K562 (cell line): ENCODE measurements at regions not wholly inside any gene's neighbourhood (a gene's known extent, or its start where the extent isn't known, plus 50 kb on each side); places are given as distances from the start of the nearest gene placed in this dataset.

Experiments used
- ATAC-seq: fragments of 200-7000 bp; cut with Tn5 transposase; 3 replicates; pipeline ENCODE4 v1.9.1; 2020; ENCODE audit warnings: moderate library complexity
- BruUV-seq: library from RNA; stranded (reverse); fragments of 400-500 nt; replicated peaks from 2 replicates; lab custom pipeline; 2021; lab: Mats Ljungman, UMichigan
- CTCF ChIA-PET: fragments of 300-600 bp; formaldehyde crosslinking; extraction: SDS; loops from one replicate; lab custom pipeline; 2021; ENCODE audit warnings: low intra/inter-chr PET ratio; lab: Yijun Ruan, JAX
- POLR2A ChIA-PET: fragments of 300-600, 350-650 bp; sonication (Branson Sonifier 250); formaldehyde crosslinking; extraction: SDS; loops from one replicate; lab custom pipeline; 2021; ENCODE audit warnings: antibody characterized with exemption, inconsistent platforms; lab: Yijun Ruan, JAX
- DNase-seq, 4 experiments: peaks; one replicate each; pipeline versions ENCODE4 v3.0.0 to v3.0.0-alpha.2; 2011 to 2018; ENCODE audit warnings: low spot score in 3 of 4, mixed read lengths in 3 of 4; ENCODE audit errors: extremely low read depth in 1 of 4
- FAIRE-seq: peaks from 2 replicates; lab custom pipeline; 2011; peaks lifted over from hg19 to GRCh38; lab: Jason Lieb, UNC
- H2AFZ ChIP-seq: 2 replicates; pipeline ENCODE4 v1.6.0; 2011; ENCODE audit warnings: low read depth, low read length, control low read depth, inconsistent platforms
- H3K27ac ChIP-seq: fragments of 200-600 bp; 3 replicates; pipeline ENCODE4 v1.8.0; 2011; ENCODE audit warnings: low read depth, mild to moderate bottlenecking, control low read depth, inconsistent platforms, low read length, moderate library complexity, mixed read lengths; ENCODE audit errors: extremely low read depth
- H3K27me3 ChIP-seq, 2 experiments: fragments of 300-600 bp in 1 of 2; 2 replicates in 1 of 2; 3 replicates in 1 of 2; pipeline versions ENCODE4 v1.6.0 to v1.8.0; 2011; ENCODE audit warnings: inconsistent platforms in 2 of 2, low read length in 2 of 2, mild to moderate bottlenecking in 1 of 2, mixed read lengths in 1 of 2, moderate library complexity in 1 of 2; ENCODE audit not compliant: control insufficient read depth in 2 of 2, insufficient read depth in 2 of 2
- H3K36me3 ChIP-seq: fragments of 300-600 bp; 3 replicates; pipeline ENCODE4 v1.8.0; 2011; ENCODE audit warnings: mild to moderate bottlenecking, low read length, inconsistent platforms; ENCODE audit not compliant: control insufficient read depth, insufficient read depth
- H3K4me1 ChIP-seq, 2 experiments: fragments of 200-600 bp in 1 of 2; replicated peaks in 1 of 2; 2 replicates in 1 of 2; 3 replicates in 1 of 2; pipeline versions ENCODE4 v1.5.1 to v1.8.0; 2011; ENCODE audit warnings: inconsistent platforms in 2 of 2, low read length in 2 of 2, mild to moderate bottlenecking in 1 of 2, mixed read lengths in 1 of 2, moderate library complexity in 1 of 2; ENCODE audit not compliant: control insufficient read depth in 2 of 2, insufficient read depth in 2 of 2
- H3K4me2 ChIP-seq: 2 replicates; pipeline ENCODE4 v1.6.1; 2011; ENCODE audit warnings: low read length, control low read depth, inconsistent platforms, mixed read lengths; ENCODE audit not compliant: insufficient read depth
- H3K4me3 ChIP-seq: fragments of 200-600 bp; sonication (generic), shearing (Covaris generic); 2 replicates; pipeline ENCODE4 v1.5.1; 2016; ENCODE audit warnings: control low read depth, inconsistent platforms
- H3K79me2 ChIP-seq: fragments of 200-600 bp; 3 replicates; pipeline ENCODE4 v1.8.0; 2011; ENCODE audit warnings: low read length, inconsistent platforms; ENCODE audit not compliant: control insufficient read depth, insufficient read depth
- H3K9ac ChIP-seq, 2 experiments: 2 replicates each; pipeline versions ENCODE4 v1.6.0 to v1.6.1; 2011; ENCODE audit warnings: low read depth in 2 of 2, low read length in 2 of 2, control low read depth in 1 of 2, inconsistent platforms in 1 of 2, mild to moderate bottlenecking in 1 of 2, mixed read lengths in 1 of 2; ENCODE audit not compliant: insufficient read depth in 1 of 2
- H3K9me1 ChIP-seq: one replicate; pipeline ENCODE4 v1.6.0; 2011; ENCODE audit warnings: inconsistent platforms, mild to moderate bottlenecking, low read length, moderate library complexity; ENCODE audit not compliant: control insufficient read depth, insufficient read depth
- H3K9me3 ChIP-seq: replicated peaks from 2 replicates; pipeline ENCODE4 v1.5.1; 2011; ENCODE audit warnings: low read depth, low read length, inconsistent platforms; ENCODE audit not compliant: control insufficient read depth, insufficient read depth
- H4K20me1 ChIP-seq: replicated peaks from 2 replicates; pipeline ENCODE4 v1.6.1; 2011; ENCODE audit warnings: low read length, inconsistent platforms, mixed read lengths; ENCODE audit not compliant: control insufficient read depth, insufficient read depth
- ERF ChIP-seq: fragments of 450-650 bp; formaldehyde crosslinking; IDR thresholded peaks from 2 replicates; pipeline ENCODE4 v1.4.0; 2020; ENCODE audit warnings: mild to moderate bottlenecking, mixed read lengths
- ETS2 ChIP-seq: IDR thresholded peaks from 2 replicates; pipeline ENCODE4 v1.6.1; 2016; ENCODE audit warnings: borderline replicate concordance, missing genetic modification characterization, mild to moderate bottlenecking, moderate library complexity, missing compliant biosample characterization; ENCODE audit not compliant: poor library complexity, severe bottlenecking
- HMG20A ChIP-seq: fragments of 450-650 bp; formaldehyde crosslinking; conservative IDR thresholded peaks from 2 replicates; pipeline ENCODE4 v1.4.0; 2020; ENCODE audit warnings: mild to moderate bottlenecking, mixed read lengths
- HMG20B ChIP-seq: fragments of 250-450 bp; sonication (Bioruptor Pico); IDR thresholded peaks from 2 replicates; pipeline ENCODE4 v1.5.0; 2021; ENCODE audit warnings: mild to moderate bottlenecking
- MXI1 ChIP-seq: IDR thresholded peaks from 2 replicates; pipeline ENCODE4 v1.6.1; 2011; ENCODE audit warnings: low read depth, mild to moderate bottlenecking, improper control_type of control experiment, low read length
- NUFIP1 ChIP-seq: fragments of 450-650 bp; IDR thresholded peaks from 2 replicates; pipeline ENCODE4 v1.6.1; 2018; ENCODE audit not compliant: partially characterized antibody
- SMARCA5 ChIP-seq: fragments of 450-650 bp; IDR thresholded peaks from 2 replicates; pipeline ENCODE4 v1.6.1; 2016
- SREBF2 ChIP-seq: sonication (generic); formaldehyde crosslinking; IDR thresholded peaks from 2 replicates; pipeline ENCODE4 v1.4.0; 2020; ENCODE audit warnings: mild to moderate bottlenecking, missing genetic modification reagents
- ZC3H11A ChIP-seq: IDR thresholded peaks from 2 replicates; pipeline ENCODE4 v1.6.1; 2012; ENCODE audit warnings: low read depth, low read length, improper control_type of control experiment
- ZNF584 ChIP-seq: fragments of 200-800 bp; sonication (Bioruptor generic); IDR thresholded peaks from 2 replicates; pipeline ENCODE4 v1.6.1; 2016; ENCODE audit warnings: low read depth, mild to moderate bottlenecking, missing genetic modification characterization, missing compliant biosample characterization
- WGBS: fragments of 100-300 bp; shearing (Covaris generic); methylation state at CpG from one replicate; pipeline ENCODE4 v1.1.6; 2016; ENCODE audit warnings: low coverage, mixed read lengths; ENCODE audit not compliant: insufficient coverage; ENCODE audit errors: missing lambda C conversion rate; 5-methylcytosine and 5-hydroxymethylcytosine counted together
- in situ Hi-C: fragments of 300-500 bp; cut with MboI; formaldehyde crosslinking; loops from 4 replicates; pipeline ENCODE4 v1.15.0; 2018; ENCODE audit warnings: inconsistent platforms, mixed read lengths
- intact Hi-C: fragments of 100-400 bp; cut with micrococcal nuclease; formaldehyde crosslinking; loops from 2 replicates; pipeline ENCODE4 v1.14.2; 2022
- TF ChIP-seq, protein P1 (sequence below): fragments of 450-650 bp; IDR thresholded peaks from one replicate; pipeline ENCODE4 v1.6.1; 2018; ENCODE audit warnings: mild to moderate bottlenecking, moderate library complexity; ENCODE audit not compliant: partially characterized antibody
- TF ChIP-seq, protein P2 (sequence below): fragments of 450-650 bp; formaldehyde crosslinking; IDR thresholded peaks from 2 replicates; pipeline ENCODE4 v1.4.0; 2022; ENCODE audit warnings: missing genetic modification characterization

DNA sequence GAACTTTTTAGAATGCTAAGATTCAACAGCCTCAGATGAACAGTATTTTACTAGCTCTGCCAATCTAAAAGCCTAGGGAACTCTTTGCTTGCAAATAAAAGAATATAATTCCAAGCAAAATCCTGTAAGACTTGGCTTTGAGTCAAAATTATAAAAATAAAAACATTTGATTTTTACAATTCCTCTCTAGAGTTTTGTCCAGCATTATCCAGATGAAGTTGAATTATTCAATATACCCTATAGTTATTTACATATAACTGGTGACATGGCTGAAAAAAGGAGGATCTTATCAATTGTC lies 378.3 kb downstream of the ETS1 start:
- CTCF ChIA-PET, result no interaction called here
- BruUV-seq, result no TSS peak
- in situ Hi-C loops, result no loop called here

DNA sequence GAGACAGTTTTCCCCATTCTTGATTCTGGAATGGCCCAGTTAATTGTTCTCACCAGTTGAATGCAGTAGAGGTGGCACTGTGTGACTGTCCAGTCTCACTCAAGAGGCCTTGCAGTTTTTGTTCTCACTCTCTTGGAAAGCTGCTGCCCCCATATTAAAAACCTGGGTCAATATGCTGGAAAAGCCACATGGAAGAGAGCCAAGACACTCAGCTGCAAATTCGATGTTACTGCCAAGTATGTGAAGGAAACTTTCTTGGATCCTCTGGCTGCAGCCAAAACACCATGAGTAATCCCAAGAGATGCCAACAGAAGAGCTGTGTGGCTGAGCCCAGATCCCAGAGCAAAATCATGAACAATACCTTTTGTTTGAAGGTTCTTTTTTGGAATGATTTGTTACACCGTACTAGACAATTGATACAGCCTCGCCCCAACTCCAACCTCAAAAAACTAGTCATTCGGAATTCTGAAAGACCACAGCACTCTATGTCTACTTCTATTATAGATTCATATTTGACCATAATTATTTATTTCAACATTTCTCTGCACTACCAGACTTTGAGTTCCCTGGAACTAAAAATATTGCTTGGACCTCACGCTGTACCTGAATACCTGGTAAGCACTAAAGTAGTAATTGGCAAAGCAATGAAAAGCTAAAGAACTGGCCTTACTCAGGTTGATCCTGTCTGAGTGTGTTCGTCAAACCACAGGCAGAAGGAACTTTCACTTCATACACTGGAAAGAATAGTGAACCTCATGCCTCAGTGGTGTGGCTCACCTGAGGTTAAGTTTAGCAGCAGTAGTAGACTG lies 378.8 kb downstream of the ETS1 start:
- Histone ChIP-seq H3K27ac (no peak overlapping the region), H2AFZ (no peak overlapping the region), H3K4me2 (no peak overlapping the region), H3K27me3 (no peaks in the 10 kb centered on the region), H3K36me3 (no peaks in the 10 kb centered on the region), H3K4me1 (no peaks in the 10 kb centered on the region), H4K20me1 (no peaks in the 10 kb centered on the region), H3K9me1 (no peaks in the 10 kb centered on the region), H3K9me3 (peaks cover 2% of the 10 kb centered on the region; the same call in 1 of the 2 replicates), H3K9ac (no peak overlapping the region), H3K4me3 (no peak overlapping the region), H3K79me2 (no peaks in the 10 kb centered on the region)
- ChIA-PET CTCF (no interaction called here), POLR2A (no interaction called here)
- no TSS peak for BruUV-seq
- ATAC-seq (no peak), FAIRE-seq (no peak), DNase-seq (no peak)
- under 1% methylated on average over 6 of the region's 6 CpGs for WGBS
- in situ Hi-C loops (no loop called here), intact Hi-C loops (no loop called here)
- TF ChIP-seq MXI1, result no peak
- no peak for TF ChIP-seq ETS2 (tag)
- TF ChIP-seq ERF (CRISPR knock-in tag), result no peak
- no peak for TF ChIP-seq ZNF584 (CRISPR knock-in tag)
- no peak for TF ChIP-seq SREBF2 (CRISPR knock-in tag)
- TF ChIP-seq ZC3H11A, result no peak
- TF ChIP-seq HMG20A (CRISPR knock-in tag), result no peak
- TF ChIP-seq, protein P1, sequence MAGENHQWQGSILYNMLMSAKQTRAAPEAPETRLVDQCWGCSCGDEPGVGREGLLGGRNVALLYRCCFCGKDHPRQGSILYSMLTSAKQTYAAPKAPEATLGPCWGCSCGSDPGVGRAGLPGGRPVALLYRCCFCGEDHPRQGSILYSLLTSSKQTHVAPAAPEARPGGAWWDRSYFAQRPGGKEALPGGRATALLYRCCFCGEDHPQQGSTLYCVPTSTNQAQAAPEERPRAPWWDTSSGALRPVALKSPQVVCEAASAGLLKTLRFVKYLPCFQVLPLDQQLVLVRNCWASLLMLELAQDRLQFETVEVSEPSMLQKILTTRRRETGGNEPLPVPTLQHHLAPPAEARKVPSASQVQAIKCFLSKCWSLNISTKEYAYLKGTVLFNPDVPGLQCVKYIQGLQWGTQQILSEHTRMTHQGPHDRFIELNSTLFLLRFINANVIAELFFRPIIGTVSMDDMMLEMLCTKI, result no peak
- no peak for TF ChIP-seq NUFIP1
- TF ChIP-seq, protein P2, sequence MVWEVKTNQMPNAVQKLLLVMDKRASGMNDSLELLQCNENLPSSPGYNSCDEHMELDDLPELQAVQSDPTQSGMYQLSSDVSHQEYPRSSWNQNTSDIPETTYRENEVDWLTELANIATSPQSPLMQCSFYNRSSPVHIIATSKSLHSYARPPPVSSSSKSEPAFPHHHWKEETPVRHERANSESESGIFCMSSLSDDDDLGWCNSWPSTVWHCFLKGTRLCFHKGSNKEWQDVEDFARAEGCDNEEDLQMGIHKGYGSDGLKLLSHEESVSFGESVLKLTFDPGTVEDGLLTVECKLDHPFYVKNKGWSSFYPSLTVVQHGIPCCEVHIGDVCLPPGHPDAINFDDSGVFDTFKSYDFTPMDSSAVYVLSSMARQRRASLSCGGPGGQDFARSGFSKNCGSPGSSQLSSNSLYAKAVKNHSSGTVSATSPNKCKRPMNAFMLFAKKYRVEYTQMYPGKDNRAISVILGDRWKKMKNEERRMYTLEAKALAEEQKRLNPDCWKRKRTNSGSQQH (CRISPR knock-in tag), result no peak

More for the DNA sequence above, 378.3 kb downstream of the ETS1 start:
- no peak overlapping the region for H3K4me3 ChIP-seq
- H3K9ac ChIP-seq, result no peak overlapping the region
- intact Hi-C loops, result no loop called here
- no peaks in the 10 kb centered on the region for H3K79me2 ChIP-seq
- H3K27me3 ChIP-seq, result no peaks in the 10 kb centered on the region
- FAIRE-seq (no peak), ATAC-seq (no peak), DNase-seq (no peak)
- no peaks in the 10 kb centered on the region for H4K20me1 ChIP-seq
- H3K27ac ChIP-seq, result no peak overlapping the region
- POLR2A ChIA-PET, result no interaction called here
- no peak overlapping the region for H2AFZ ChIP-seq
- TF ChIP-seq HMG20B (CRISPR knock-in tag) (no peak), SMARCA5 (no peak)
- TF ChIP-seq, protein P2 (CRISPR knock-in tag), result no peak
- TF ChIP-seq, all 486 proteins: peak for 0
- no peak overlapping the region for H3K4me2 ChIP-seq
- H3K9me1 ChIP-seq, result no peaks in the 10 kb centered on the region
- H3K9me3 ChIP-seq, result peaks cover 2% of the 10 kb centered on the region; the same call in 1 of the 2 replicates
- H3K36me3 ChIP-seq, result no peaks in the 10 kb centered on the region
- H3K4me1 ChIP-seq, result no peaks in the 10 kb centered on the region
